ENCODE measurements at regions not wholly inside any gene's neighbourhood (a gene's known extent, or its start where the extent isn't known, plus 50 kb on each side); places are given as distances from the start of the nearest gene placed in this dataset.

- TF ChIP-seq CTCF (IDR thresholded peaks at IDR 0.05): no peak
Measured at GRCh38 chr20:50450881-50451752, 59.1 kb upstream of the PTPN1 start.

DNA sequence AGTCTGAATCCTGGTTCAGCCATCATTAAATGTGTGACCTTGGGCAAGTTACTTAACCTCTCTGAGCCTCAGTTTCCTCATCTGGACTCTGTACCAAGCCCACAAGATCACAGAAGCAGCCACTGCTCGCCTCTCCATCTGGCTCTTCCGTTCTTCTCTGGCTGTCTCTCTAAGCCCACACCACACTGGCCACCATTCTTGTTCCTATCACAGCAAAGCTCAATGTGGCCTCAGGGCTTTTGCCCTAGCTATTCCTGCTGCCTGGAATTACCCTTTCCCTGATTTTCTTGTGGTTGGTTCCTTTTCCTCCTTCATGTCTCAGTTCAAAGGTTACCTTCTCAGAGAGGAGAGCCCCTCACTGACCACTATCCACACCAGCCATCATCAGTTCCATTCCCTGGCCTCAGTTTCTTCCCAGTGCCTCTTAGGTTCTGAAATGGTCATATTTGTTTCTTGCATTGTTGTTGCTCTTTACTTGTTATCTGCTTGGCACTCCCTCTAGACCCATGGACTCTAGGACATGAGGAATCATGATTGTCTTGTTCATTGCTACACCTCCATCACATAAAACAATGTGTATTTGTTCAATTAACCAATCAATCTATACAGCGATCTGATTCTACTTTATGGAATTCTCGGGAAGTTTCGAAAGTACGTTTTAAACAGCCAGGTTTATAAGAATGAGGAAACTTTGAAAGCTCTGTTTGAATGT, 56.5 kb upstream of the PTPN1 start:
- no peak for TF ChIP-seq CTCF (IDR thresholded peaks at IDR 0.05)

DNA sequence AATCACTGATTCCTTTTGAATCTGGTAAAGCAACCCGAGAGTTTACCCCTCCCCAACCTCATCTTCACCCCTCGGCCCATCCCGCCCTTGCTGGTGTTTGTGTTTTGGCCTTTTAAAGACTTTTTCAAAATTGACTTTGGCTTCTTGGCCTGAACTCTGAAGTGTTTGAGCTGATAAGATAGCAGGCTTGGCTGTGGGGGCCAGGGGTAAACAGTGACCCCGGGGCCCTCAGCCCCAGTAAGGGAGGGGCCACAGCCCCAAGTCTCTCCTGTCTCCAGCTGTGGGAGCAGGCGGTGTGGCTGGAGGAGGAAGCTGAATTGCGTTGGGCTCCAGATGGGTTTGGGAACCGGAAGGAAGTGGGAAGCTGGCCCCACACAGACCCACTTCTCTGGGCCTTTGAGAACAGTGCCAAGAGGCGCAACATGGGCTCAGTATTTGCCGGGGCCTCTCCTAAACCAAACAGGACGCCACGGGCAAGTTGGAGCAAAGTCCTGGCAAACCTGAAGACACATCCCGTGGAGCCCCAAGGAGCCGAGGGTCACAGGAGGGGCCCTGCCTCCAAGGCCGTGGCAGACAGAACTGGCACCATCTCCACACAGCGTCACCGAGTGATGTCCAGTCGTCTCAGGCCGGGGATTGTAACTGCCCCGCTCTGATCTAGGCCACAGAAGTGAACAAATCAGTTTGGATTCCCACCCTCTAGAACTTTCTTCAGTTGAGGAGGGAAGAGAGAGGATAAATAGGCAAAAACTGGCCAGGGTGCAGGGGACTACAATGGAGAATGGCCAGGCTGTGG, 54.3 kb upstream of the PTPN1 start:
- TF ChIP-seq CTCF (IDR thresholded peaks at IDR 0.05): no peak

DNA sequence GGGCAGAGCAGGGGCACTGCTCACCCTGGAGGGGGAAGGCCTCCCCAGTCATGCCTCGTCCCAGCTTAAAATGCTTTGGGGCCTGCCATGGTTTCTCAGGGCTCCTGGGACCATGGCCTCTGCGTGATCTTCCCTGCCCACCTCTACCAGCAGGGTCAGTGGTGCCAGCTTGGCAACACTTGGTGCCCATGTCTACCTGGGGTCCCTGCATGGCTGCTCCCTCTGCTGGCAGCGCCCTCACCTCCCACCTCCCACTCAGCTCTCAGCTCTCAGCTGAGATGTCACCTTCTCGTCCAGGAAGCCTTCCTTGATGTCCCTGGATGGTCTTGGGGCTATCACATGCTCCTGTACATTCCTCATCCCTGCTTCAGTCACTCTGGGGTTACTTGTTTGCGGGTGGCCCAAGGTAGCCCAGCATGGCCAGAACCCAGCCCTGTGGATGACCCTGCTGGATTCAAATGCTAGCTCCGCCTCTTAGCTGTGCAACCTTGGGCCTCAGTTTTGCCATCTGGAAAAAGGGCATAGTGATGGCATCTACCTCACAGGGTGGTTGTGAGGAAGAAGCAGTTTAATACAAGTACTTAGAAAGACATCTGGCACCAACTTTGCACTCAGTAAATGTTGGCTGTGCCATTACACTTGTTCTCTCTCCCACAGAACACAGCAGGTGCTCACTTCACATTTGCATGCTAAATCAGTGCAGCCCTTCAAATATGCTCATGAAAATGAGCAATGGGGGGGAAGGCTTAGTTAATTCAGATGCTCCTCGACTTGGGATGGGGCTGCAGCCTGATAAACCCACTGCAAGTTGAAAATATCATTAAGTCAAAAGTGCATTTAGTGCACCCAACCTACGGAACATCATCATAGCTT, 53.5 kb upstream of the PTPN1 start:
- no peak for TF ChIP-seq CTCF (IDR thresholded peaks at IDR 0.05)

DNA sequence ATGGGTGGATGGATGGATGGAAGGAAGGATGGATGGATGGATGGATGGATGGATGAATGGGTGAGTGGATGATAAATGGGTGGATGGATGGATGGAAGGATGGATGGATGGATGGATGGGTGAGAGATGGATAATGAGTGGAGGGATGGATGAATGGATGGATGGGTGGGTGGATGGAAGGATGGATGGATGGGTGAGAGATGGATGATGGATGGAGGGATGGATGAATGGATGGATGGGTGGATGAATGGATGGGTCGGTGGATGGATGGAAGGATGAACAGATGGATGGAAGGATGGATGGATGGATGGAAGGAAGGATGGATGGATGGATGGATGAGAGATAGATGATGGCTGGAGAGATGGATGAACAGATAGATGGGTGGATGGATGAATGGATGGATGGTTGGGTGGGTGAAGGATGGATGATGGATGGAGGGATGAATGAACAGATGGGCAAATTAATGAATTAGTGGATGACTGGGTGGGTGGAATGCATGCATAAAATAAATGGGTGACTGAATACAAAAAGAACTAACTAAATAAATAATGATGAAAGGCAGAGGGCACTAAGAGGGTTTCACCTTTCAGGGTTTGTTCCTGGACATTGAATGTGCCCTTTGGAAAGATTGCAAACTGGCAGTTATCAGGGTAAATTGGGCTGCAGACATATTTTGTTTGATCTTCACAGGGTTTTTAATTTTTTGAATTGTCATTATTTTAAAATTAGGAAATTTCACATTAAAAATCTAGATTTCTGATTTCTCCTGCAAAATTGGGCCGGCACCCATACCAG, 50.9 kb upstream of the PTPN1 start:
- no peak for TF ChIP-seq CTCF (IDR thresholded peaks at IDR 0.05)

- no peak for TF ChIP-seq CTCF (IDR thresholded peaks at IDR 0.05)
Measured at GRCh38 chr20:50460115-50460607, 50.0 kb upstream of the PTPN1 start.

Data from LNCAP (cell line).